NCI-H146 (cell line): ENCODE measurements at regions not wholly inside any gene's neighbourhood (a gene's known extent, or its start where the extent isn't known, plus 50 kb on each side); places are given as distances from the start of the nearest gene placed in this dataset.

Experiments used
- DNase-seq: peaks from one replicate; lab custom pipeline; 2025; lab: John Stamatoyannopoulos, UW

GRCh38 chr7:116083796-116084195, 53.2 kb upstream of the TFEC start:
- DNase-seq, result no peak

GRCh38 chr7:116086547-116087045, 56.0 kb upstream of the TFEC start:
- no peak for DNase-seq

- DNase-seq, result no peak
Measured at GRCh38 chr7:116087291-116087690, 56.7 kb upstream of the TFEC start.

GRCh38 chr7:116087984-116088383, 57.4 kb upstream of the TFEC start:
- no peak for DNase-seq

GRCh38 chr7:116089293-116089692, 58.7 kb upstream of the TFEC start:
- no peak for DNase-seq

GRCh38 chr7:116093516-116094301, 63.1 kb upstream of the TFEC start:
- DNase-seq, result no peak

GRCh38 chr7:116095396-116095795, 64.8 kb upstream of the TFEC start:
- no peak for DNase-seq

- DNase-seq, result no peak
Measured at GRCh38 chr7:116097365-116098009, 66.9 kb upstream of the TFEC start.

GRCh38 chr7:116098175-116098574, 67.6 kb upstream of the TFEC start:
- DNase-seq, result no peak

GRCh38 chr7:116100626-116101025, 70.1 kb upstream of the TFEC start:
- no peak for DNase-seq

GRCh38 chr7:116101704-116102103, 71.1 kb upstream of the TFEC start:
- no peak for DNase-seq

- no peak for DNase-seq
Measured at GRCh38 chr7:116111475-116111874, 80.9 kb upstream of the TFEC start.

- DNase-seq, result no peak
Measured at GRCh38 chr7:116113310-116113709, 82.7 kb upstream of the TFEC start.

GRCh38 chr7:116120839-116121238, 89.5 kb upstream of the TES start:
- DNase-seq, result no peak

- no peak for DNase-seq
Measured at GRCh38 chr7:116122972-116123595, 87.3 kb upstream of the TES start.

GRCh38 chr7:116128139-116128538, 82.2 kb upstream of the TES start:
- no peak for DNase-seq

GRCh38 chr7:116135306-116135705, 75.0 kb upstream of the TES start:
- no peak for DNase-seq

GRCh38 chr7:116138202-116138801, 72.0 kb upstream of the TES start:
- peak; percentile 25 for DNase-seq

- no peak for DNase-seq
Measured at GRCh38 chr7:116139007-116139406, 71.3 kb upstream of the TES start.

- DNase-seq, result no peak
Measured at GRCh38 chr7:116139807-116140206, 70.5 kb upstream of the TES start.

GRCh38 chr7:116142374-116142773, 68.0 kb upstream of the TES start:
- no peak for DNase-seq

GRCh38 chr7:116142850-116143249, 67.5 kb upstream of the TES start:
- DNase-seq, result no peak
